ENCODE measurements at regions not wholly inside any gene's neighbourhood (a gene's known extent, or its start where the extent isn't known, plus 50 kb on each side); places are given as distances from the start of the nearest gene placed in this dataset.

GRCh38 chr1:234724516-234725176, 114.7 kb upstream of the IRF2BP2 start (continued):
- TF ChIP-seq ZNF414 (CRISPR knock-in tag; IDR thresholded peaks at IDR 0.05): no peak
- TF ChIP-seq CCAR2 (optimal IDR thresholded peaks at IDR 0.05; ENCODE audit: low read depth, low read length): no peak
- no peak for TF ChIP-seq ATF7 (IDR thresholded peaks at IDR 0.05)
- TF ChIP-seq ATF7 (CRISPR knock-in tag; IDR thresholded peaks at IDR 0.05): no peak
- TF ChIP-seq SP4 (CRISPR knock-in tag; IDR thresholded peaks at IDR 0.05): no peak; the same call in 1 of the 2 replicates
- no peak; the same call in none of the 2 replicates for TF ChIP-seq ZNF124 (CRISPR knock-in tag; IDR thresholded peaks at IDR 0.05)
- no peak for TF ChIP-seq ZNF17 (CRISPR knock-in tag; IDR thresholded peaks at IDR 0.05)
- no peak; the same call in 1 of the 2 replicates for TF ChIP-seq ZBTB44 (CRISPR knock-in tag; IDR thresholded peaks at IDR 0.05)
- TF ChIP-seq RARG (CRISPR knock-in tag; IDR thresholded peaks at IDR 0.05; ENCODE audit: low read depth): no peak
- TF ChIP-seq GATAD1 (CRISPR knock-in tag; IDR thresholded peaks at IDR 0.05): no peak; the same call in 1 of the 2 replicates
- TF ChIP-seq ZBTB39 (CRISPR knock-in tag; IDR thresholded peaks at IDR 0.05): no peak
- TF ChIP-seq ZNF597 (CRISPR knock-in tag; IDR thresholded peaks at IDR 0.05): no peak
- TF ChIP-seq CENPT (CRISPR knock-in tag; IDR thresholded peaks at IDR 0.05; ENCODE audit: low read depth): no peak
- no peak; the same call in 1 of the 2 replicates for TF ChIP-seq KIAA2018 (CRISPR knock-in tag; IDR thresholded peaks at IDR 0.05; ENCODE audit: borderline replicate concordance)
